ENCODE measurements at regions not wholly inside any gene's neighbourhood (a gene's known extent, or its start where the extent isn't known, plus 50 kb on each side); places are given as distances from the start of the nearest gene placed in this dataset.

DNA sequence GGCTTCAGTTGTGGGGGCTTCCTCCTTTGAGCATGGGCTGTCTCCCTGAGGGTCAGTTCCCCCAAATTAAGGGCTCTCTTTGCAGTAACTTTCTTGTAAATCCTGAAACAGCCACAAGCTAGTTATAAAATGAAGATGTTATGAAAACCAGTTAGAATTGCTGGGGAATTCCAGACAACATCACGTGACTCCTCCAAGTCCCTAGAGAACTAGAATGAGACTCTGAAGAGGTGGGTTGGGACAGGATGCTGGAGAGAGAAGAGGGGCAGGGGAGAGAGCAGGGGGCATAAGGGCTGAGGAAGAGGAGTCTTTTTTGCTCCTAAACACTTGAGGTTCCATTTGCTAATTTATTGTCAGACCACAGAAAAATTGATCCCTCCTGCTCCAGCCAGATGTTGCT is 380.3 kb downstream of the DHX35 start (continued):
- TF ChIP-seq REST (tag by site-specific recombination; IDR thresholded peaks at IDR 0.05) (no peak), ZNF544 (tag by site-specific recombination; IDR thresholded peaks at IDR 0.05) (no peak), ZNF24 (tag by site-specific recombination; IDR thresholded peaks at IDR 0.05) (no peak), ZNF449 (tag by site-specific recombination; IDR thresholded peaks at IDR 0.05) (no peak), ZNF776 (tag by site-specific recombination; IDR thresholded peaks at IDR 0.05; ENCODE audit: borderline replicate concordance) (no peak), ZFP41 (tag by site-specific recombination; IDR thresholded peaks at IDR 0.05; ENCODE audit: borderline replicate concordance) (no peak), ZNF501 (tag by site-specific recombination; IDR thresholded peaks at IDR 0.05) (no peak), ZNF645 (tag by site-specific recombination; IDR thresholded peaks at IDR 0.05) (no peak), ZNF133 (tag by site-specific recombination; IDR thresholded peaks at IDR 0.05) (no peak)

- no peak overlapping the region for H3K27ac ChIP-seq (ENCODE audit: extremely low read depth, low read depth, low read length)
- CTCF ChIA-PET: no interaction called here
- TF ChIP-seq ZNF664 (tag by site-specific recombination; IDR thresholded peaks at IDR 0.05) (no peak), ZNF112 (tag by site-specific recombination; IDR thresholded peaks at IDR 0.05) (no peak), ZNF596 (tag by site-specific recombination; IDR thresholded peaks at IDR 0.05) (no peak), ZNF311 (tag by site-specific recombination; IDR thresholded peaks at IDR 0.05; ENCODE audit: borderline replicate concordance) (no peak), ZNF169 (tag by site-specific recombination; IDR thresholded peaks at IDR 0.05) (no peak), BCL11A (tag by site-specific recombination; IDR thresholded peaks at IDR 0.05; ENCODE audit: low read depth) (no peak), KLF8 (tag by site-specific recombination; IDR thresholded peaks at IDR 0.05) (no peak), ZNF518A (tag by site-specific recombination; conservative IDR thresholded peaks at IDR 0.05; ENCODE audit: low read depth) (no peak), YY2 (tag by site-specific recombination; IDR thresholded peaks at IDR 0.05) (no peak), ZNF791 (tag by site-specific recombination; IDR thresholded peaks at IDR 0.05) (no peak), CTCF (tag by site-specific recombination; IDR thresholded peaks at IDR 0.05) (no peak)
- TF ChIP-seq, protein P1, sequence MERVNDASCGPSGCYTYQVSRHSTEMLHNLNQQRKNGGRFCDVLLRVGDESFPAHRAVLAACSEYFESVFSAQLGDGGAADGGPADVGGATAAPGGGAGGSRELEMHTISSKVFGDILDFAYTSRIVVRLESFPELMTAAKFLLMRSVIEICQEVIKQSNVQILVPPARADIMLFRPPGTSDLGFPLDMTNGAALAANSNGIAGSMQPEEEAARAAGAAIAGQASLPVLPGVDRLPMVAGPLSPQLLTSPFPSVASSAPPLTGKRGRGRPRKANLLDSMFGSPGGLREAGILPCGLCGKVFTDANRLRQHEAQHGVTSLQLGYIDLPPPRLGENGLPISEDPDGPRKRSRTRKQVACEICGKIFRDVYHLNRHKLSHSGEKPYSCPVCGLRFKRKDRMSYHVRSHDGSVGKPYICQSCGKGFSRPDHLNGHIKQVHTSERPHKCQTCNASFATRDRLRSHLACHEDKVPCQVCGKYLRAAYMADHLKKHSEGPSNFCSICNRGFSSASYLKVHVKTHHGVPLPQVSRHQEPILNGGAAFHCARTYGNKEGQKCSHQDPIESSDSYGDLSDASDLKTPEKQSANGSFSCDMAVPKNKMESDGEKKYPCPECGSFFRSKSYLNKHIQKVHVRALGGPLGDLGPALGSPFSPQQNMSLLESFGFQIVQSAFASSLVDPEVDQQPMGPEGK (tag by site-specific recombination; IDR thresholded peaks at IDR 0.05): no peak
These were observed 376.6 kb downstream of the DHX35 start for GRCh38 chr20:39338469-39339376.

More at GRCh38 chr20:39338469-39339376, 376.6 kb downstream of the DHX35 start:
- no peak overlapping the region for H3K4me3 ChIP-seq (ENCODE audit: low read depth, low read length)
- no peaks in the 10 kb centered on the region for H3K9me3 ChIP-seq (ENCODE audit: control insufficient read depth, insufficient read depth, low read depth, low read length)
- POLR2A ChIA-PET: no interaction called here
- H3K36me3 ChIP-seq (ENCODE audit: control insufficient read depth in 2 of 2, insufficient read depth in 1 of 2, low read length in 2 of 2): no peaks in the 10 kb centered on the region
- H3K4me1 ChIP-seq (ENCODE audit: control insufficient read depth, insufficient read depth, low read length): no peaks in the 10 kb centered on the region

Data from HEK293 (cell line).